ENCODE measurements at regions not wholly inside any gene's neighbourhood (a gene's known extent, or its start where the extent isn't known, plus 50 kb on each side); places are given as distances from the start of the nearest gene placed in this dataset.

DNA sequence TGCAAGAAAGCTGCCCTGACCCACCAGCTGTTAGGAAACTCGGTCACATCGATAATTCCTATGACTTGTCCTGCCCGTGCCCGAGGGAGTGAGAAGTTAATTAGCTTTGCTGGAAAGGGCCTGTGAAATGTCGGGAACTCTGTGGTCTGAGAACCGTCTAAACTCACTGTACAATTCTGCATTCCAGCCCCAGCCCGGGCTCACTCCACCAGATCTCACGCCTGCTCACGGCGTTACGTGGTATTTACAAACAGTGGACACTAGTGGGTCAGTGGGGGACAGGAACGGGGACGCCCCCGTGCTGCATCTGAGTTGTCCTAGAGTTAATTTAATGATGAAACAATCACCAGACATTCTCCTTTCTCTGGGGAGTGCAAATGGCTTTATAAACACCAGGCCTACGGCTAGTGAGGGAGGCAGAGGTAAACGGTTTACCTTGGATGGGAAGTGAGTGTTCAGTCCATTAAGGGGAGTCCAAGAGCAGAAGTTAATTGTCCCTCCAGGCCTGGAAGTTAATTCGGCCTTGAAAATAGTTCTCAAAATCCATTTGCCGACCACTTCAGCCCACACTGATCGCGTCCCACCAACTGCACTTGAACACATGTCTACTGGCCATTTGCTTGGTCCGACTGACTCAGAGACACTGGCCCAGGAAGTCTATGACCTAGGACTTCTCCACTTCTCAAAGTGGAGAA lies 93.5 kb upstream of the MED13L start:
- TF ChIP-seq, protein P1, sequence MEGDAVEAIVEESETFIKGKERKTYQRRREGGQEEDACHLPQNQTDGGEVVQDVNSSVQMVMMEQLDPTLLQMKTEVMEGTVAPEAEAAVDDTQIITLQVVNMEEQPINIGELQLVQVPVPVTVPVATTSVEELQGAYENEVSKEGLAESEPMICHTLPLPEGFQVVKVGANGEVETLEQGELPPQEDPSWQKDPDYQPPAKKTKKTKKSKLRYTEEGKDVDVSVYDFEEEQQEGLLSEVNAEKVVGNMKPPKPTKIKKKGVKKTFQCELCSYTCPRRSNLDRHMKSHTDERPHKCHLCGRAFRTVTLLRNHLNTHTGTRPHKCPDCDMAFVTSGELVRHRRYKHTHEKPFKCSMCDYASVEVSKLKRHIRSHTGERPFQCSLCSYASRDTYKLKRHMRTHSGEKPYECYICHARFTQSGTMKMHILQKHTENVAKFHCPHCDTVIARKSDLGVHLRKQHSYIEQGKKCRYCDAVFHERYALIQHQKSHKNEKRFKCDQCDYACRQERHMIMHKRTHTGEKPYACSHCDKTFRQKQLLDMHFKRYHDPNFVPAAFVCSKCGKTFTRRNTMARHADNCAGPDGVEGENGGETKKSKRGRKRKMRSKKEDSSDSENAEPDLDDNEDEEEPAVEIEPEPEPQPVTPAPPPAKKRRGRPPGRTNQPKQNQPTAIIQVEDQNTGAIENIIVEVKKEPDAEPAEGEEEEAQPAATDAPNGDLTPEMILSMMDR (IDR thresholded peaks at IDR 0.05; ENCODE audit: partially characterized antibody, unreplicated experiment) = no peak
- peaks cover 7% of the 10 kb centered on the region for H3K27me3 Mint-ChIP-seq (ENCODE audit: unreplicated experiment)
- peak overlapping the region; percentile 88 for H3K27ac Mint-ChIP-seq (ENCODE audit: unreplicated experiment)
- H3K4me1 Mint-ChIP-seq (ENCODE audit: low read depth, unreplicated experiment) = peaks cover 13% of the 10 kb centered on the region
- DNase-seq = peak; percentile 52
- peak overlapping the region; percentile 41 for H3K4me3 Mint-ChIP-seq (ENCODE audit: unreplicated experiment)
- H3K36me3 Mint-ChIP-seq (ENCODE audit: unreplicated experiment) = no peaks in the 10 kb centered on the region
- peaks cover 14% of the 10 kb centered on the region for H3K9me3 Mint-ChIP-seq (ENCODE audit: unreplicated experiment)

- Mint-ChIP-seq H3K27ac (ENCODE audit: unreplicated experiment) (no peak overlapping the region), H3K27me3 (ENCODE audit: unreplicated experiment) (peaks cover 7% of the 10 kb centered on the region), H3K4me3 (ENCODE audit: unreplicated experiment) (no peak overlapping the region), H3K9me3 (ENCODE audit: unreplicated experiment) (peaks cover 14% of the 10 kb centered on the region), H3K36me3 (ENCODE audit: unreplicated experiment) (no peaks in the 10 kb centered on the region), H3K4me1 (ENCODE audit: low read depth, unreplicated experiment) (peaks cover 11% of the 10 kb centered on the region)
- no peak for DNase-seq
- TF ChIP-seq, protein P1 (IDR thresholded peaks at IDR 0.05; ENCODE audit: partially characterized antibody, unreplicated experiment) = no peak
These were observed 95.3 kb upstream of the MED13L start for GRCh38 chr12:116372815-116373214.

- DNase-seq = no peak
- TF ChIP-seq, protein P1 (IDR thresholded peaks at IDR 0.05; ENCODE audit: partially characterized antibody, unreplicated experiment) = no peak
- H3K36me3 Mint-ChIP-seq (ENCODE audit: unreplicated experiment) = no peaks in the 10 kb centered on the region
- no peak overlapping the region for H3K4me3 Mint-ChIP-seq (ENCODE audit: unreplicated experiment)
- H3K27me3 Mint-ChIP-seq (ENCODE audit: unreplicated experiment) = peaks cover 7% of the 10 kb centered on the region
- peaks cover 12% of the 10 kb centered on the region for H3K9me3 Mint-ChIP-seq (ENCODE audit: unreplicated experiment)
- H3K27ac Mint-ChIP-seq (ENCODE audit: unreplicated experiment) = no peak overlapping the region
- H3K4me1 Mint-ChIP-seq (ENCODE audit: low read depth, unreplicated experiment) = peaks cover 11% of the 10 kb centered on the region
These were observed 96.2 kb upstream of the MED13L start for GRCh38 chr12:116373572-116374206.

DNA sequence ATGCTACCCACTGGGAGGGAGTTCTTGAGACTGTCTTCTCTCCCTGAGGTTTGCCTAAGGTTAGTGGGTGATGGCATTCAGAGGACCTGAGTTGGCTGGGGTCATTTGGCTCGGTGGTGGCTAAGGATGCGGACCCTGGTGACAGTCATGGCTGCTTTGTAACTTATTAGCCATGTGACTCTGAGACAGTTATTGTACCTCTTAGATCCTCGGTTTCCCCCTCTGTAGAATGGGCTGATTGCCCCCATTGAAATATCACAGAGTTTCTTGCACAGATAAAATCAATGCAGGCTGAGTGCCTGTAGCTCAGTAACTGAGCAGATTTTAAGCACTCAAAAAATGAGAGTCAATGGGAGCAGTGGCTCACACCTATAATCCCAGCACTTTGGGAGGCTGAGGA lies 96.7 kb upstream of the MED13L start:
- H3K4me3 Mint-ChIP-seq (ENCODE audit: unreplicated experiment) = no peak overlapping the region
- H3K36me3 Mint-ChIP-seq (ENCODE audit: unreplicated experiment) = no peaks in the 10 kb centered on the region
- H3K27me3 Mint-ChIP-seq (ENCODE audit: unreplicated experiment) = peaks cover 7% of the 10 kb centered on the region
- peaks cover 11% of the 10 kb centered on the region for H3K4me1 Mint-ChIP-seq (ENCODE audit: low read depth, unreplicated experiment)
- no peak overlapping the region for H3K27ac Mint-ChIP-seq (ENCODE audit: unreplicated experiment)
- no peak for DNase-seq
- TF ChIP-seq, protein P1 (IDR thresholded peaks at IDR 0.05; ENCODE audit: partially characterized antibody, unreplicated experiment) = no peak
- H3K9me3 Mint-ChIP-seq (ENCODE audit: unreplicated experiment) = peaks cover 11% of the 10 kb centered on the region

DNA sequence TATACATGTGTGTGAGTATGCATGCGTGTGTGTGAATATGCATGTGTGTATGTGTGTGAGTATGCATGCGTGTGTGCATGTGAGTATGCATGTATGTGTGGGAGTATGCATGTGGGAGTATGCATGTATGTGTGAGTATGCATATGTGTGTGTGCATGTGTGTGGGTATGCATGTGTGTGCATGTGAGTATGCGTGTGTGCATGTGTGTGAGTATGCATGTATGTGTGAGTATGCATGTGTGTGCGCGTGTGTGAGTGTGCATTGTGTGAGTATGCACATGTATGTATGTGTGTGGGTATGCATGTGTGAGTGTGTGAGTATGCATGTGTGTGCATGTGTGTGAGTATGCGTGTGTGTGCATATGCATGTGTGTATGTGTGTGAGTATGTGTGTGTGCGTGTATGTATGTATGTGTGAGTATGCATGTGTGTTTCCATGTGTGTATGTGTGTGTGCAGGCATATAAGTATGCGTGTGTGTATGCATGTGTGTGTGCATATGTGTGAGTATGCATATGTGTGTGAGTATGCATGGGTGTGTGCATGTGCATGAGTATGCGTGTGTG lies 97.9 kb upstream of the MED13L start:
- peaks cover 7% of the 10 kb centered on the region for H3K27me3 Mint-ChIP-seq (ENCODE audit: unreplicated experiment)
- no peak overlapping the region for H3K27ac Mint-ChIP-seq (ENCODE audit: unreplicated experiment)

More for the DNA sequence above, 97.9 kb upstream of the MED13L start:
- peaks cover 11% of the 10 kb centered on the region for H3K4me1 Mint-ChIP-seq (ENCODE audit: low read depth, unreplicated experiment)
- no peak for DNase-seq
- H3K4me3 Mint-ChIP-seq (ENCODE audit: unreplicated experiment) = no peak overlapping the region
- TF ChIP-seq, protein P1 (IDR thresholded peaks at IDR 0.05; ENCODE audit: partially characterized antibody, unreplicated experiment) = no peak
- no peaks in the 10 kb centered on the region for H3K36me3 Mint-ChIP-seq (ENCODE audit: unreplicated experiment)
- peaks cover 11% of the 10 kb centered on the region for H3K9me3 Mint-ChIP-seq (ENCODE audit: unreplicated experiment)

Measured in glutamatergic neuron (in vitro differentiated cells).